Loucy (cell line): ENCODE measurements at regions not wholly inside any gene's neighbourhood (a gene's known extent, or its start where the extent isn't known, plus 50 kb on each side); places are given as distances from the start of the nearest gene placed in this dataset.

Source experiments
- H2AFZ ChIP-seq: fragments of 200-600 bp; sonication (generic); 2 replicates; pipeline ENCODE4 v1.6.0; 2016; ENCODE audit warnings: antibody characterized with exemption, mild to moderate bottlenecking, low read length, moderate library complexity
- H3F3A ChIP-seq: fragments of 200-600 bp; 2 replicates; pipeline ENCODE4 v1.6.0; 2016; ENCODE audit warnings: antibody characterized with exemption, low read depth, mild to moderate bottlenecking
- H3K27me3 ChIP-seq: fragments of 200-600 bp; sonication (generic); 2 replicates; pipeline ENCODE4 v1.6.1; 2014; ENCODE audit warnings: low read length, mild to moderate bottlenecking; ENCODE audit not compliant: insufficient read depth, poor library complexity, severe bottlenecking
- H3K36me3 ChIP-seq: fragments of 200-600 bp; sonication (generic); 2 replicates; pipeline ENCODE4 v1.6.1; 2016; ENCODE audit warnings: low read length; ENCODE audit not compliant: insufficient read depth
- H3K4me1 ChIP-seq: fragments of 200-600 bp; sonication (generic); 2 replicates; pipeline ENCODE4 v1.5.1; 2014; ENCODE audit warnings: low read length, mild to moderate bottlenecking; ENCODE audit not compliant: insufficient read depth, poor library complexity, severe bottlenecking
- H3K4me2 ChIP-seq: fragments of 200-600 bp; sonication (generic); 2 replicates; pipeline ENCODE4 v1.6.0; 2014; ENCODE audit warnings: antibody characterized with exemption, low read length, low read depth, mild to moderate bottlenecking; ENCODE audit not compliant: poor library complexity, severe bottlenecking
- H3K4me3 ChIP-seq: fragments of 200-600 bp; sonication (generic); 2 replicates; pipeline ENCODE4 v1.5.1; 2014; ENCODE audit warnings: low read length, mild to moderate bottlenecking, mixed read lengths; ENCODE audit not compliant: poor library complexity, severe bottlenecking
- H3K79me2 ChIP-seq: fragments of 200-600 bp; sonication (generic); 2 replicates; pipeline ENCODE4 v1.6.1; 2014; ENCODE audit warnings: low read length; ENCODE audit not compliant: insufficient read depth
- H3K9ac ChIP-seq: fragments of 200-600 bp; sonication (generic); 2 replicates; pipeline ENCODE4 v1.6.0; 2014; ENCODE audit warnings: mild to moderate bottlenecking, low read depth, low read length, moderate library complexity; ENCODE audit not compliant: poor library complexity, severe bottlenecking
- H3K9me2 ChIP-seq: fragments of 200-600 bp; sonication (generic); replicated peaks from 2 replicates; pipeline ENCODE4 v1.6.1; 2016; ENCODE audit warnings: low read depth, low read length, mixed read lengths
- H3K9me3 ChIP-seq: fragments of 200-600 bp; sonication (generic); 2 replicates; pipeline ENCODE4 v1.6.1; 2014; ENCODE audit warnings: mild to moderate bottlenecking, antibody characterized with exemption, low read length, low read depth; ENCODE audit not compliant: insufficient read depth
- H4K20me1 ChIP-seq: fragments of 200-600 bp; sonication (generic); 2 replicates; pipeline ENCODE4 v1.6.0; 2014; ENCODE audit warnings: antibody characterized with exemption, low read length, mild to moderate bottlenecking; ENCODE audit not compliant: insufficient read depth, poor library complexity, severe bottlenecking
- CTCF ChIP-seq: fragments of 200-600 bp; sonication (generic); conservative IDR thresholded peaks from 2 replicates; pipeline ENCODE4 v1.5.1; 2014; ENCODE audit warnings: mild to moderate bottlenecking, antibody characterized with exemption, low read length
- EZH2phosphoT487 ChIP-seq: fragments of 200-600 bp; IDR thresholded peaks from 2 replicates; pipeline ENCODE4 v1.6.1; 2018; ENCODE audit warnings: antibody characterized with exemption, mild to moderate bottlenecking, moderate library complexity, borderline replicate concordance

- Histone ChIP-seq H3K27me3 (no peaks in the 10 kb centered on the region), H3K4me1 (peaks cover 6% of the 10 kb centered on the region), H2AFZ (no peak overlapping the region), H3K36me3 (no peaks in the 10 kb centered on the region), H3K4me3 (no peak overlapping the region), H3F3A (no peaks in the 10 kb centered on the region), H4K20me1 (no peaks in the 10 kb centered on the region), H3K9ac (no peak overlapping the region), H3K9me3 (no peaks in the 10 kb centered on the region), H3K79me2 (no peaks in the 10 kb centered on the region), H3K4me2 (no peak overlapping the region), H3K9me2 (no peaks in the 10 kb centered on the region)
- TF ChIP-seq EZH2phosphoT487 (no peak), CTCF (no peak)
Observed at GRCh38 chrX:38899650-38900049, 98.4 kb downstream of the MID1IP1 start.

GRCh38 chrX:38900719-38901118 is 99.5 kb downstream of the MID1IP1 start:
- Histone ChIP-seq H3K27me3 (no peaks in the 10 kb centered on the region), H2AFZ (no peak overlapping the region), H3K9ac (no peak overlapping the region), H3K9me2 (no peaks in the 10 kb centered on the region), H3K79me2 (no peaks in the 10 kb centered on the region), H3F3A (no peaks in the 10 kb centered on the region), H3K4me2 (no peak overlapping the region), H3K36me3 (no peaks in the 10 kb centered on the region), H4K20me1 (no peaks in the 10 kb centered on the region), H3K4me3 (no peak overlapping the region), H3K4me1 (peaks cover 6% of the 10 kb centered on the region), H3K9me3 (no peaks in the 10 kb centered on the region)
- TF ChIP-seq CTCF, result no peak
- TF ChIP-seq EZH2phosphoT487, result no peak

DNA sequence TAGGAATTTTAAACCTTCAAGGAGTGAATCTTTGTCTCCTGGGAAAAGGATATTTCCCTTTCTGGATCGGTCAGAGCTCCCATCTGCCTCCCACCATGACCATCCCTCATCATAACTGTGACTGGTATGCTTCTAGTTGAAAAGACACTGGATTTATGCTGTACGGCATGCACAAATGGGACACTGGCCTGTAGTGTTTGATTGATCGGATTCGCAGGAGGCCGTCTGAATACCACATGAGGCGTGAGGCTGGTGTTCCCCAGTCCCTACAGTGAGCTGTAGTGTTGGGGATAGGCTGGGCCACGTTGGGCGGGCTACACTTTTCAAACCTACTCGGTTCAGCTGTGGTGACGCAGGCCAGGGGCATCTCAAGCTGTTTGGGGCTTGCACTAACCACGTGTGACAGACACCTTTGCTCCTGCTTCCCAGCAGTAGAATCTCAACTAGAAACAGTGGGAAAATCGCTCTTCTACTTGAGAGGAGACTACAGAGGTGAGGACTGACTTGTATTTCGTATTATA is 101.8 kb downstream of the MID1IP1 start:
- no peak for TF ChIP-seq CTCF
- TF ChIP-seq EZH2phosphoT487, result no peak
- H3K9me3 ChIP-seq, result no peaks in the 10 kb centered on the region
- no peak overlapping the region for H2AFZ ChIP-seq
- H3K79me2 ChIP-seq, result no peaks in the 10 kb centered on the region
- no peaks in the 10 kb centered on the region for H3K27me3 ChIP-seq
- H3K9me2 ChIP-seq, result no peaks in the 10 kb centered on the region
- no peaks in the 10 kb centered on the region for H3F3A ChIP-seq
- no peaks in the 10 kb centered on the region for H3K36me3 ChIP-seq
- H4K20me1 ChIP-seq, result no peaks in the 10 kb centered on the region
- H3K4me1 ChIP-seq, result peaks cover 13% of the 10 kb centered on the region
- H3K4me3 ChIP-seq, result no peak overlapping the region
- H3K4me2 ChIP-seq, result no peak overlapping the region
- H3K9ac ChIP-seq, result no peak overlapping the region
